ENCODE measurements at regions not wholly inside any gene's neighbourhood (a gene's known extent, or its start where the extent isn't known, plus 50 kb on each side); places are given as distances from the start of the nearest gene placed in this dataset.

DNA sequence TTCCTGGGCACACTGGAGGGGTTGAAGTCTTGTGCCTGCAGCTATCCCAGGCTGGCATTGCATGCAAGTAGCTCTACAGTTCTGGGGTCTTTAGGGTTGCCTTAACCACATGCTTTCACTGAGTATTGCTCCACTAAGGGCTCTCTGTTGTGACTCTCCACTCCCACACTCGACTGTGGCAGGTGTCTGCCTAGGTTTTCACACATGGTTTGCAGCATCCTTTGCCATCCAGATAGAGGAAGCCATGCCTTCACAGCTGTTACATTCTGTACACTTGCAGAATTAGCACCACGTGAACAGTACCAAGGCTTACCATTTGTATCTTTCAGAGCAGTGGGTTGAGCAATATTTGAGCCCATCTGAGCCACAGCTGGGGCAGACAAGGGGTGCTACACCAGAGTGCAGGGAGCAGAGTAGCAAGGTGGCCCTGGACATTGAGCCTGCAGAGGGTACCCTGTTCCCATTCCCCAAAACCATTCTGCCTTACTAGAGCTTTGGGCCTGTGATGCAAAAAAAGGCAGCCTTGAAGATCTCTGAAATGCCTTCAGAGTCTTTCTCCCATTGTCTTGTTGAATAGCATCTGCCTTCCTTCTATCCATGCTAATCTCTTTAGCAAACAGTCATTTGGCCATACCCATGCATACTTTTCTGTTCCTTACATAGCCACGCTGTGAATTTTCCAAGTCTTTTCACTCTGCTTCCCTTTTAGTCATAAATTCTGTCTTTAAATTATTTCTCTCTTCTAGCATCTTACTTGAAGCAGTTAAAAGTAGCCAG lies 95.2 kb upstream of the PLCL2 start:
- TF ChIP-seq, protein P1, sequence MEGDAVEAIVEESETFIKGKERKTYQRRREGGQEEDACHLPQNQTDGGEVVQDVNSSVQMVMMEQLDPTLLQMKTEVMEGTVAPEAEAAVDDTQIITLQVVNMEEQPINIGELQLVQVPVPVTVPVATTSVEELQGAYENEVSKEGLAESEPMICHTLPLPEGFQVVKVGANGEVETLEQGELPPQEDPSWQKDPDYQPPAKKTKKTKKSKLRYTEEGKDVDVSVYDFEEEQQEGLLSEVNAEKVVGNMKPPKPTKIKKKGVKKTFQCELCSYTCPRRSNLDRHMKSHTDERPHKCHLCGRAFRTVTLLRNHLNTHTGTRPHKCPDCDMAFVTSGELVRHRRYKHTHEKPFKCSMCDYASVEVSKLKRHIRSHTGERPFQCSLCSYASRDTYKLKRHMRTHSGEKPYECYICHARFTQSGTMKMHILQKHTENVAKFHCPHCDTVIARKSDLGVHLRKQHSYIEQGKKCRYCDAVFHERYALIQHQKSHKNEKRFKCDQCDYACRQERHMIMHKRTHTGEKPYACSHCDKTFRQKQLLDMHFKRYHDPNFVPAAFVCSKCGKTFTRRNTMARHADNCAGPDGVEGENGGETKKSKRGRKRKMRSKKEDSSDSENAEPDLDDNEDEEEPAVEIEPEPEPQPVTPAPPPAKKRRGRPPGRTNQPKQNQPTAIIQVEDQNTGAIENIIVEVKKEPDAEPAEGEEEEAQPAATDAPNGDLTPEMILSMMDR (IDR thresholded peaks at IDR 0.05; ENCODE audit: extremely low read depth in 1 of 2, insufficient read depth in 1 of 2, low read depth in 1 of 2, low read length in 2 of 2) = no peak
- TF ChIP-seq EZH2 (IDR thresholded peaks at IDR 0.05; ENCODE audit: borderline replicate concordance, low read depth, low read length, severe bottlenecking) (no peak), POLR2AphosphoS5 (IDR thresholded peaks at IDR 0.05; ENCODE audit: insufficient read depth, low read depth, low read length) (no peak), POLR2A (IDR thresholded peaks at IDR 0.05; ENCODE audit: low read depth, low read length) (no peak), MYC (IDR thresholded peaks at IDR 0.05; ENCODE audit: low read depth, low read length) (no peak), GATA2 (IDR thresholded peaks at IDR 0.05; ENCODE audit: insufficient read depth, insufficient read length, low read depth, low read length) (no peak), FOS (IDR thresholded peaks at IDR 0.05; ENCODE audit: borderline replicate concordance, insufficient read depth, low read length) (no peak)

Measured in endothelial cell of umbilical vein (primary cell).